HG03135 (cell line): ENCODE measurements at regions not wholly inside any gene's neighbourhood (a gene's known extent, or its start where the extent isn't known, plus 50 kb on each side); places are given as distances from the start of the nearest gene placed in this dataset.
"Not testable (repeated sequence)": the region's sequence is repeated elsewhere in the genome, so short reads cannot be mapped to it uniquely, and the experiment has no call there.

Experiments used
- ATAC-seq: cut with Tn5 transposase; IDR thresholded peaks from one replicate; pipeline ENCODE4 v1.9.1; 2021; ENCODE audit warnings: mild to moderate bottlenecking, moderate library complexity; ENCODE audit not compliant: unreplicated experiment

- ATAC-seq, result no peak
Observed at GRCh38 chr3:18562364-18563154, 137.4 kb upstream of the SATB1 start.

- peak; percentile 72 for ATAC-seq
Observed at GRCh38 chr3:18559331-18559842, 134.2 kb upstream of the SATB1 start.

- no peak for ATAC-seq
Observed at GRCh38 chr3:18558507-18558906, 133.4 kb upstream of the SATB1 start.

GRCh38 chr3:18557216-18557615 is 132.1 kb upstream of the SATB1 start:
- no peak for ATAC-seq

- ATAC-seq, result no peak
Observed at GRCh38 chr3:18556503-18557135, 131.5 kb upstream of the SATB1 start.

GRCh38 chr3:18556001-18556408 is 130.9 kb upstream of the SATB1 start:
- no peak for ATAC-seq

- ATAC-seq, result not testable (repeated sequence)
Observed at GRCh38 chr3:18552579-18553105, 127.5 kb upstream of the SATB1 start.

- no peak for ATAC-seq
Observed at GRCh38 chr3:18546632-18547031, 121.5 kb upstream of the SATB1 start.

- no peak for ATAC-seq
Observed at GRCh38 chr3:18544146-18544545, 119.0 kb upstream of the SATB1 start.

GRCh38 chr3:18538463-18539230 is 113.5 kb upstream of the SATB1 start:
- no peak for ATAC-seq

- ATAC-seq, result no peak
Observed at GRCh38 chr3:18533039-18533438, 107.9 kb upstream of the SATB1 start.

GRCh38 chr3:18531662-18532061 is 106.5 kb upstream of the SATB1 start:
- peak; percentile 86 for ATAC-seq

- ATAC-seq, result no peak
Observed at GRCh38 chr3:18529631-18530030, 104.5 kb upstream of the SATB1 start.

GRCh38 chr3:18527691-18528090 is 102.6 kb upstream of the SATB1 start:
- ATAC-seq, result no peak

GRCh38 chr3:18526667-18527066 is 101.5 kb upstream of the SATB1 start:
- no peak for ATAC-seq

GRCh38 chr3:18516170-18516569 is 91.0 kb upstream of the SATB1 start:
- not testable (repeated sequence) for ATAC-seq

- ATAC-seq, result no peak
Observed at GRCh38 chr3:18513091-18513490, 88.0 kb upstream of the SATB1 start.

GRCh38 chr3:18512007-18512406 is 86.9 kb upstream of the SATB1 start:
- ATAC-seq, result no peak

- ATAC-seq, result no peak
Observed at GRCh38 chr3:18510947-18511346, 85.8 kb upstream of the SATB1 start.

- no peak for ATAC-seq
Observed at GRCh38 chr3:18507333-18507732, 82.2 kb upstream of the SATB1 start.

GRCh38 chr3:18505056-18505455 is 79.9 kb upstream of the SATB1 start:
- no peak for ATAC-seq
